Mesenchymal stem cell (in vitro differentiated cells and primary cell): ENCODE measurements at regions not wholly inside any gene's neighbourhood (a gene's known extent, or its start where the extent isn't known, plus 50 kb on each side); places are given as distances from the start of the nearest gene placed in this dataset.

Experiments
- DNase-seq: peaks from one replicate; pipeline ENCODE4 v3.0.0-alpha.2; 2013
- H2AFZ ChIP-seq: one replicate; pipeline ENCODE4 v1.6.1; 2013; ENCODE audit warnings: low read depth, mild to moderate bottlenecking, control low read depth, inconsistent platforms, low read length, moderate library complexity
- H2AK5ac ChIP-seq: 2 replicates; pipeline ENCODE4 v1.6.1; 2013; ENCODE audit warnings: low read length, moderate library complexity, mild to moderate bottlenecking, inconsistent platforms; ENCODE audit not compliant: severe bottlenecking
- H2BK120ac ChIP-seq: one replicate; pipeline ENCODE4 v1.6.1; 2013; ENCODE audit warnings: low read depth, mild to moderate bottlenecking, inconsistent platforms, low read length, moderate library complexity
- H2BK12ac ChIP-seq, 2 experiments: one replicate each; pipeline ENCODE4 v1.6.1; 2013; ENCODE audit warnings: inconsistent platforms in 2 of 2, low read length in 2 of 2, mild to moderate bottlenecking in 2 of 2, moderate library complexity in 2 of 2, control low read depth in 1 of 2
- H2BK15ac ChIP-seq: one replicate; pipeline ENCODE4 v1.6.1; 2013; ENCODE audit warnings: mild to moderate bottlenecking, low read depth, inconsistent platforms; ENCODE audit not compliant: poor library complexity, severe bottlenecking
- H2BK5ac ChIP-seq: 2 replicates; pipeline ENCODE4 v1.6.1; 2013; ENCODE audit warnings: low read depth, mild to moderate bottlenecking, low read length, control low read depth, inconsistent platforms; ENCODE audit not compliant: poor library complexity, severe bottlenecking
- H3K14ac ChIP-seq, 2 experiments: one replicate each; pipeline ENCODE4 v1.6.1; 2013; ENCODE audit warnings: inconsistent platforms in 2 of 2, low read length in 2 of 2, control low read depth in 1 of 2, mild to moderate bottlenecking in 1 of 2, moderate library complexity in 1 of 2
- H3K18ac ChIP-seq, 2 experiments: one replicate each; pipeline ENCODE4 v1.6.1; 2013; ENCODE audit warnings: inconsistent platforms in 2 of 2, low read length in 2 of 2, control low read depth in 1 of 2, low read depth in 1 of 2, mild to moderate bottlenecking in 1 of 2
- H3K23ac ChIP-seq, 2 experiments: one replicate each; pipeline ENCODE4 v1.6.1; 2013; ENCODE audit warnings: inconsistent platforms in 2 of 2, low read length in 2 of 2, mild to moderate bottlenecking in 2 of 2, moderate library complexity in 2 of 2, control low read depth in 1 of 2
- H3K27ac ChIP-seq: 2 replicates; pipeline ENCODE4 v1.5.1; 2013; ENCODE audit warnings: mild to moderate bottlenecking, moderate library complexity, low read length, control low read depth, inconsistent platforms; ENCODE audit not compliant: poor library complexity, severe bottlenecking
- H3K27me3 ChIP-seq, 2 experiments: 2 replicates each; pipeline versions ENCODE4 v1.6.1 to v1.7.0; 2013; ENCODE audit warnings: low read length in 2 of 2, mild to moderate bottlenecking in 2 of 2, moderate library complexity in 2 of 2, control low read depth in 1 of 2, inconsistent platforms in 1 of 2; ENCODE audit not compliant: control insufficient read depth in 1 of 2, insufficient read depth in 1 of 2
- H3K36me3 ChIP-seq, 2 experiments: 2 replicates each; pipeline versions ENCODE4 v1.6.1 to v1.7.0; 2013; ENCODE audit warnings: low read length in 2 of 2, control low read depth in 1 of 2, inconsistent platforms in 1 of 2, low read depth in 1 of 2, mild to moderate bottlenecking in 1 of 2; ENCODE audit not compliant: insufficient read depth in 2 of 2, control insufficient read depth in 1 of 2
- H3K4ac ChIP-seq, 2 experiments: one replicate each; pipeline ENCODE4 v1.6.1; 2013; ENCODE audit warnings: inconsistent platforms in 2 of 2, low read length in 2 of 2, mild to moderate bottlenecking in 2 of 2, moderate library complexity in 2 of 2, control low read depth in 1 of 2, low read depth in 1 of 2
- H3K4me1 ChIP-seq: 2 replicates; pipeline ENCODE4 v1.6.1; 2013; ENCODE audit warnings: low read depth, low read length, control low read depth; ENCODE audit not compliant: control insufficient read depth, insufficient read depth
- H3K4me2 ChIP-seq: 2 replicates; pipeline ENCODE4 v1.6.1; 2013; ENCODE audit warnings: low read length, mild to moderate bottlenecking, inconsistent platforms; ENCODE audit not compliant: poor library complexity, severe bottlenecking
- H3K4me3 ChIP-seq, 2 experiments: 2 replicates each; pipeline versions ENCODE4 v1.5.1 to v1.7.0; 2013; ENCODE audit warnings: low read length in 2 of 2, mild to moderate bottlenecking in 2 of 2, control low read depth in 1 of 2, low read depth in 1 of 2; ENCODE audit not compliant: insufficient read depth in 1 of 2
- H3K79me1 ChIP-seq: replicated peaks from 2 replicates; pipeline ENCODE4 v1.6.1; 2013; ENCODE audit warnings: mild to moderate bottlenecking, control low read depth, low read length, inconsistent platforms; ENCODE audit not compliant: poor library complexity, severe bottlenecking
- H3K9ac ChIP-seq: 2 replicates; pipeline ENCODE4 v1.7.0; 2013; ENCODE audit warnings: mild to moderate bottlenecking, low read length, moderate library complexity
- H3K9me3 ChIP-seq: 2 replicates; pipeline ENCODE4 v1.7.0; 2013; ENCODE audit warnings: mild to moderate bottlenecking, low read length; ENCODE audit not compliant: control insufficient read depth
- H4K8ac ChIP-seq: one replicate; pipeline ENCODE4 v1.6.1; 2013; ENCODE audit warnings: inconsistent platforms, mild to moderate bottlenecking, low read length, moderate library complexity
- H4K91ac ChIP-seq: one replicate; pipeline ENCODE4 v1.6.1; 2013; ENCODE audit warnings: mild to moderate bottlenecking, low read length, inconsistent platforms
- WGBS: methylation state at CpG from one replicate; pipeline ENCODE4 v1.1.7; 2013; ENCODE audit warnings: mixed read lengths; 5-methylcytosine and 5-hydroxymethylcytosine counted together

DNA sequence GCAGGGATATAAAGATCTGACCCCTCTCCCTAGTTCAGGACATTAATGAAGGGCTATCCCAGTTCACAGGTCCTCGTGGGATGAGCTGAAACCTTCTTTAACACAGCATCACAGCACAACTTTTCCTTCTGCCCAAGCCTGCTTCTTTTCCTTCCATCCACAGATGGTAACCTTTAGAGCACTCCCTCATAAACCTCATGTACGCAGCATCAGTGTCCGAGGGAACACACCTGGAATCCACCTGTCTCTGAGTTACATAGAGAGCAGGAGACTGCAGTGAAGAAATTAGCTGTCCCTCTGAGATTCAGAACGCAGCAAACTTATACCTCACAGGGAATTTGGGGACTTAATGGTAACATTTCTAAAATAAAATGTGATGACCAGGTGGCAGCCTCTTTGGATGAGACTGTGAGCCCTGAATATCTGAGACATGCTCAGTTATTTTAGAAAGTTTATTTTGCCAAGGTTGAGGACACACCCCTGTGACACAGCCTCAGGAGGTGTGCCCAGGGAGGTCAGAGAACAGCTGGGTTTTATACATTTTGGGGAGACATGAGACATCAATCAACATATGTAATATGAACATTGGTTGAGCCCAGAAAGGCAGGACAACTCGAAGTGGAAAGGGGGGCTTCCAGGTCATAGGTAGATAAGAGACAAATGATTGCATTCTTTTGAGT, 73.8 kb upstream of the PACRGL start:
- Histone ChIP-seq H2AFZ (no peak overlapping the region), H3K36me3 (peaks cover 0 to 4% of the 10 kb centered on the region in 2 experiments), H3K4me1 (no peaks in the 10 kb centered on the region), H2BK120ac (no peak overlapping the region), H2AK5ac (no peak overlapping the region), H3K79me1 (no peaks in the 10 kb centered on the region), H2BK12ac (no peak overlapping the region), H3K4me3 (no peak overlapping the region), H2BK15ac (no peak overlapping the region), H3K18ac (no peak overlapping the region), H2BK5ac (no peak overlapping the region), H3K4me2 (no peak overlapping the region), H3K9ac (no peak overlapping the region), H3K14ac (no peak overlapping the region), H3K27ac (no peak overlapping the region), H3K23ac (no peak overlapping the region), H3K9me3 (no peaks in the 10 kb centered on the region), H4K91ac (no peak overlapping the region), H3K4ac (no peak overlapping the region), H4K8ac (no peak overlapping the region), H3K27me3 (no peaks in the 10 kb centered on the region)
- DNase-seq, result no peak
- WGBS, result 87% methylated on average over 5 of the region's 5 CpGs

DNA sequence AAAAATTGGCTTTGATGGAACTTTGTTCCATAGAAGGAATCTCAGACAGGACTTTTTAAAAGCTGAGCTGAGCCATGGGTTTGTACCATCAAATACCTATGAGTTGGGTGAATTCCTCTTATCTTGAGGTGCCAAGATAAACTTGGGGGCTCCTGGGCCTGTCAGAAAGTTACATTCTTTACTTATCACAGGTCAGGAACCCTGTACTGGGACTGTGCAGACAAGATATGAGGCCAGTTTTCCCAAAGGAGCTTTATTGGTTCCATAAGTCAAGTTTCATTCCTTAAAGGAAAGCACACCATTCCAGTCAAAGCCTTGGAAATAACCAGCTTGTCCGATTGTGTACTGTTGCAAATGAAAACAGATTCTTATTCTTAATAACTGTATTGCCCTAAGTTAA, 72.4 kb upstream of the PACRGL start:
- WGBS, result no CpG with 5 or more reads among the region's 1 CpG
- Histone ChIP-seq H2AFZ (no peak overlapping the region), H2BK5ac (no peak overlapping the region), H3K27ac (no peak overlapping the region), H3K9ac (no peak overlapping the region), H3K4me3 (no peak overlapping the region), H3K27me3 (no peaks in the 10 kb centered on the region), H3K4ac (no peak overlapping the region), H3K36me3 (peaks cover 0 to 4% of the 10 kb centered on the region in 2 experiments), H2BK12ac (no peak overlapping the region), H3K23ac (no peak overlapping the region), H2BK120ac (no peak overlapping the region), H4K91ac (no peak overlapping the region), H4K8ac (no peak overlapping the region), H3K4me1 (no peaks in the 10 kb centered on the region), H3K4me2 (no peak overlapping the region), H2AK5ac (no peak overlapping the region), H3K9me3 (no peaks in the 10 kb centered on the region), H3K14ac (no peak overlapping the region), H2BK15ac (no peak overlapping the region), H3K79me1 (no peaks in the 10 kb centered on the region), H3K18ac (no peak overlapping the region)
- no peak for DNase-seq

DNA sequence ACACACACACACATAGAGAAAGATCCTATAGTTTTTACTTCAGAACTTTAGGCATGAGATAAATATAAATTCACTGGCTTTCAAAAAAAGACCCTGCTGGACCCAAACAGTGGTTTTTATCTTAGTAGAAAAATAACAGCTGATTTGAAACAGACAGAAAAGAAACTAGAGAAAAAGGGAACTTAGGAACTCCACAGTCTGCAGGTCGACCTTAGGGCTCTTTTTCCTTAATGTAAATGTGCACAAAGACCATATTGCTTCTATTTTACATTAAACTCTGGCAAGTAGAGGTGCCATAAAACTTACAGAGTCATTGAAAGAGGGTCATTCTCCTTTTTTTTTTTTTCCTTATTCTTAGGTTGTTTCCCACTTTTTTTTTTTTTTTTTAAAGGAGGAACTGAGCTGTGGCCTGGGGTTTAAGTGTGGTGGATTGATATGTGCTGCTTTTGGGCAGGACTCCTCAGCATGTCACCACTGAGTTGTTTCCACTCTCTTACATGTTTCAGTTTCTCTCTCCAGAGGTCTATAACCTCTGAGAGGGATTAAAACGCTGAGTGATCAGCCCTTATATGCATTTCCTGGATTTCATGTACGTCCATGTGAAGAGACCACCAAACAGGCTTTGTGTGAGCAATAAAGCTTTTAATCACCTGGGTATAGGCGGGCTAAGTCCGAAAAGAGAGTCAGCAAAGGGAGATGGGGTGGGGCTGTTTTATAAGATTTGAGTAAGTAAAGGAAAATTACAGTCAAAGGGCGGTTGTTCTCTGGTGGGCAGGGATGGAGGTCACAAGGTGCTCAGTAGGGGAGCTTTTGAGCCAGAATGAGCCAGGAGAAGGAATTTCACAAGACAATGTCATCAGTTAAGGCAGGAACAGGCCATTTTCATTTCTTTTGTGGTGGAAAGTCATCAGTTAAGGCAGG, 70.8 kb upstream of the PACRGL start:
- Histone ChIP-seq H3K4ac (no peak overlapping the region), H3K36me3 (no peaks in the 10 kb centered on the region), H3K4me2 (no peak overlapping the region), H3K9ac (no peak overlapping the region), H3K4me3 (no peak overlapping the region), H2BK12ac (no peak overlapping the region), H2BK120ac (no peak overlapping the region), H3K18ac (no peak overlapping the region), H3K27me3 (no peaks in the 10 kb centered on the region), H4K8ac (no peak overlapping the region), H3K4me1 (no peaks in the 10 kb centered on the region), H3K79me1 (no peaks in the 10 kb centered on the region), H2BK15ac (no peak overlapping the region), H2AK5ac (no peak overlapping the region), H3K27ac (no peak overlapping the region), H4K91ac (no peak overlapping the region), H3K23ac (no peak overlapping the region), H2BK5ac (no peak overlapping the region), H3K9me3 (no peaks in the 10 kb centered on the region), H2AFZ (no peak overlapping the region), H3K14ac (no peak overlapping the region)
- no peak for DNase-seq
- WGBS, result 62% methylated on average over 5 of the region's 6 CpGs

DNA sequence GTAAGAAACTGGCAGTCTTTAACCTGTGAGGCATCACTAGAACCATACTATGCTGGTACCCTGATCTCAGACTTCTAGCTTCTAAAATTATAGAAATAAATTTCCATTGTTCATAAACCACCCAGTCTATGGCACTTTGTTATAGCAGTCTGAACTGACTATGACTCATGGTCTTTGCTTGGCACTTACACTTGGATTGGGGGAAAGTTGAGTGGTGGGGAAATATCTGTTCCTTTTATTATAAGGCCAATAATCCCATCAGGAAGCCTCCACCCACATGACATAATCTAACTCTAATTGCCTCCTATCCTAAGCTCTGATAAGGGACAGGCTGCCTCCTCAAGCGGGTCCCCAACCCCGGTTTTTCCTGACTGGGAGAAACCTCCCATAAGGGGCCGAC, 61.4 kb upstream of the PACRGL start:
- no peaks in the 10 kb centered on the region for H3K27me3 ChIP-seq
- no peaks in the 10 kb centered on the region for H3K9me3 ChIP-seq
- H2BK15ac ChIP-seq, result no peak overlapping the region
- no peak overlapping the region for H2AFZ ChIP-seq
- H4K91ac ChIP-seq, result no peak overlapping the region
- no peaks in the 10 kb centered on the region for H3K36me3 ChIP-seq
- no peak overlapping the region for H3K23ac ChIP-seq
- no peaks in the 10 kb centered on the region for H3K4me1 ChIP-seq
- no peak overlapping the region for H3K4me3 ChIP-seq
- H3K4ac ChIP-seq, result no peak overlapping the region
- H3K9ac ChIP-seq, result no peak overlapping the region
- no peak overlapping the region for H4K8ac ChIP-seq
- no peak overlapping the region for H3K14ac ChIP-seq
- H3K18ac ChIP-seq, result no peak overlapping the region
- H3K4me2 ChIP-seq, result no peak overlapping the region
- no peaks in the 10 kb centered on the region for H3K79me1 ChIP-seq
- H3K27ac ChIP-seq, result no peak overlapping the region
- no peak overlapping the region for H2AK5ac ChIP-seq
- no peak overlapping the region for H2BK5ac ChIP-seq
- H2BK120ac ChIP-seq, result no peak overlapping the region
- no peak for DNase-seq
- H2BK12ac ChIP-seq, result no peak overlapping the region
- 85% methylated on average over 3 of the region's 3 CpGs for WGBS
